Fibroblast of pulmonary artery (primary cell): ENCODE measurements at regions not wholly inside any gene's neighbourhood (a gene's known extent, or its start where the extent isn't known, plus 50 kb on each side); places are given as distances from the start of the nearest gene placed in this dataset.

Experiments used
- DNase-seq: peaks from one replicate; pipeline ENCODE4 v3.0.0-alpha.2; 2010; ENCODE audit warnings: low read depth
- H3K4me3 ChIP-seq: replicated peaks from 2 replicates; pipeline ENCODE4 v1.5.1; 2011; ENCODE audit warnings: low read depth, mild to moderate bottlenecking, control low read depth, low read length, moderate library complexity
- CTCF ChIP-seq: IDR thresholded peaks from 2 replicates; pipeline ENCODE4 v1.5.1; 2011; ENCODE audit warnings: mild to moderate bottlenecking, control low read depth, low read length, inconsistent platforms; ENCODE audit errors: missing control alignments

GRCh38 chr1:90544356-90544755, 172.7 kb downstream of the BARHL2 start:
- TF ChIP-seq CTCF, result no peak
- no peak overlapping the region for H3K4me3 ChIP-seq
- DNase-seq, result no peak

- no peak overlapping the region for H3K4me3 ChIP-seq
- no peak for TF ChIP-seq CTCF
These were observed 179.3 kb downstream of the BARHL2 start for GRCh38 chr1:90537606-90538362.

GRCh38 chr1:90534663-90535295, 182.3 kb downstream of the BARHL2 start:
- no peak for DNase-seq
- no peak overlapping the region for H3K4me3 ChIP-seq
- no peak for TF ChIP-seq CTCF

More at GRCh38 chr1:90537606-90538362, 179.3 kb downstream of the BARHL2 start:
- no peak for DNase-seq

GRCh38 chr1:90534116-90534515, 183.0 kb downstream of the BARHL2 start:
- DNase-seq, result no peak
- no peak for TF ChIP-seq CTCF
- no peak overlapping the region for H3K4me3 ChIP-seq

- no peak for TF ChIP-seq CTCF
These were observed 190.1 kb downstream of the BARHL2 start for GRCh38 chr1:90526954-90527353.

GRCh38 chr1:90522432-90522831, 194.7 kb downstream of the BARHL2 start:
- no peak for DNase-seq
- TF ChIP-seq CTCF, result no peak
- no peak overlapping the region for H3K4me3 ChIP-seq

More at GRCh38 chr1:90526954-90527353, 190.1 kb downstream of the BARHL2 start:
- no peak for DNase-seq
- no peak overlapping the region for H3K4me3 ChIP-seq
